ENCODE measurements at regions not wholly inside any gene's neighbourhood (a gene's known extent, or its start where the extent isn't known, plus 50 kb on each side); places are given as distances from the start of the nearest gene placed in this dataset.

- no peak for DNase-seq
Measured at GRCh38 chr2:129441610-129442009, 537.9 kb upstream of the RAB6C start.

- DNase-seq = no peak
Measured at GRCh38 chr2:129443235-129443864, 536.1 kb upstream of the RAB6C start.

GRCh38 chr2:129443865-129444739, 535.4 kb upstream of the RAB6C start:
- no peak for DNase-seq

GRCh38 chr2:129444751-129445150, 534.7 kb upstream of the RAB6C start:
- no peak for DNase-seq

- DNase-seq = no peak
Measured at GRCh38 chr2:129456691-129457090, 522.8 kb upstream of the RAB6C start.

GRCh38 chr2:129457277-129457818, 522.1 kb upstream of the RAB6C start:
- DNase-seq = no peak

GRCh38 chr2:129458006-129458405, 521.5 kb upstream of the RAB6C start:
- no peak for DNase-seq

GRCh38 chr2:129458436-129458835, 521.0 kb upstream of the RAB6C start:
- no peak for DNase-seq

- DNase-seq = no peak
Measured at GRCh38 chr2:129459200-129459876, 520.1 kb upstream of the RAB6C start.

- DNase-seq = no peak
Measured at GRCh38 chr2:129459881-129460280, 519.6 kb upstream of the RAB6C start.

GRCh38 chr2:129460299-129461198, 518.9 kb upstream of the RAB6C start:
- DNase-seq = no peak

- DNase-seq = no peak
Measured at GRCh38 chr2:129462349-129462748, 517.1 kb upstream of the RAB6C start.

- DNase-seq = no peak
Measured at GRCh38 chr2:129462967-129463366, 516.5 kb upstream of the RAB6C start.

- DNase-seq = no peak
Measured at GRCh38 chr2:129464036-129464435, 515.4 kb upstream of the RAB6C start.

GRCh38 chr2:129464631-129465030, 514.8 kb upstream of the RAB6C start:
- DNase-seq = no peak

- no peak for DNase-seq
Measured at GRCh38 chr2:129465045-129465444, 514.4 kb upstream of the RAB6C start.

- DNase-seq = no peak
Measured at GRCh38 chr2:129466389-129466788, 513.1 kb upstream of the RAB6C start.

GRCh38 chr2:129467012-129467779, 512.3 kb upstream of the RAB6C start:
- DNase-seq = no peak

GRCh38 chr2:129467941-129468340, 511.5 kb upstream of the RAB6C start:
- no peak for DNase-seq

GRCh38 chr2:129468879-129469278, 510.6 kb upstream of the RAB6C start:
- DNase-seq = no peak

- DNase-seq = no peak
Measured at GRCh38 chr2:129469389-129469788, 510.1 kb upstream of the RAB6C start.

GRCh38 chr2:129469871-129470270, 509.6 kb upstream of the RAB6C start:
- no peak for DNase-seq
